K562 (cell line): ENCODE measurements at regions not wholly inside any gene's neighbourhood (a gene's known extent, or its start where the extent isn't known, plus 50 kb on each side); places are given as distances from the start of the nearest gene placed in this dataset.

Source experiments
- ATAC-seq: fragments of 200-7000 bp; cut with Tn5 transposase; 3 replicates; pipeline ENCODE4 v1.9.1; 2020; ENCODE audit warnings: moderate library complexity
- BruUV-seq: library from RNA; stranded (reverse); fragments of 400-500 nt; replicated peaks from 2 replicates; lab custom pipeline; 2021; lab: Mats Ljungman, UMichigan
- CTCF ChIA-PET: fragments of 300-600 bp; formaldehyde crosslinking; extraction: SDS; loops from one replicate; lab custom pipeline; 2021; ENCODE audit warnings: low intra/inter-chr PET ratio; lab: Yijun Ruan, JAX
- POLR2A ChIA-PET: fragments of 300-600, 350-650 bp; sonication (Branson Sonifier 250); formaldehyde crosslinking; extraction: SDS; loops from one replicate; lab custom pipeline; 2021; ENCODE audit warnings: antibody characterized with exemption, inconsistent platforms; lab: Yijun Ruan, JAX
- DNase-seq, 4 experiments: peaks; one replicate each; pipeline versions ENCODE4 v3.0.0 to v3.0.0-alpha.2; 2011 to 2018; ENCODE audit warnings: low spot score in 3 of 4, mixed read lengths in 3 of 4; ENCODE audit errors: extremely low read depth in 1 of 4
- FAIRE-seq: peaks from 2 replicates; lab custom pipeline; 2011; peaks lifted over from hg19 to GRCh38; lab: Jason Lieb, UNC
- H2AFZ ChIP-seq: 2 replicates; pipeline ENCODE4 v1.6.0; 2011; ENCODE audit warnings: low read depth, low read length, control low read depth, inconsistent platforms
- H3K27ac ChIP-seq: fragments of 200-600 bp; 3 replicates; pipeline ENCODE4 v1.8.0; 2011; ENCODE audit warnings: low read depth, mild to moderate bottlenecking, control low read depth, inconsistent platforms, low read length, moderate library complexity, mixed read lengths; ENCODE audit errors: extremely low read depth
- H3K27me3 ChIP-seq, 2 experiments: fragments of 300-600 bp in 1 of 2; 2 replicates in 1 of 2; 3 replicates in 1 of 2; pipeline versions ENCODE4 v1.6.0 to v1.8.0; 2011; ENCODE audit warnings: inconsistent platforms in 2 of 2, low read length in 2 of 2, mild to moderate bottlenecking in 1 of 2, mixed read lengths in 1 of 2, moderate library complexity in 1 of 2; ENCODE audit not compliant: control insufficient read depth in 2 of 2, insufficient read depth in 2 of 2
- H3K36me3 ChIP-seq: fragments of 300-600 bp; 3 replicates; pipeline ENCODE4 v1.8.0; 2011; ENCODE audit warnings: mild to moderate bottlenecking, low read length, inconsistent platforms; ENCODE audit not compliant: control insufficient read depth, insufficient read depth
- H3K4me1 ChIP-seq, 2 experiments: fragments of 200-600 bp in 1 of 2; replicated peaks in 1 of 2; 2 replicates in 1 of 2; 3 replicates in 1 of 2; pipeline versions ENCODE4 v1.5.1 to v1.8.0; 2011; ENCODE audit warnings: inconsistent platforms in 2 of 2, low read length in 2 of 2, mild to moderate bottlenecking in 1 of 2, mixed read lengths in 1 of 2, moderate library complexity in 1 of 2; ENCODE audit not compliant: control insufficient read depth in 2 of 2, insufficient read depth in 2 of 2
- H3K4me2 ChIP-seq: 2 replicates; pipeline ENCODE4 v1.6.1; 2011; ENCODE audit warnings: low read length, control low read depth, inconsistent platforms, mixed read lengths; ENCODE audit not compliant: insufficient read depth
- H3K4me3 ChIP-seq: fragments of 200-600 bp; sonication (generic), shearing (Covaris generic); 2 replicates; pipeline ENCODE4 v1.5.1; 2016; ENCODE audit warnings: control low read depth, inconsistent platforms
- H3K79me2 ChIP-seq: fragments of 200-600 bp; 3 replicates; pipeline ENCODE4 v1.8.0; 2011; ENCODE audit warnings: low read length, inconsistent platforms; ENCODE audit not compliant: control insufficient read depth, insufficient read depth
- H3K9ac ChIP-seq, 2 experiments: 2 replicates each; pipeline versions ENCODE4 v1.6.0 to v1.6.1; 2011; ENCODE audit warnings: low read depth in 2 of 2, low read length in 2 of 2, control low read depth in 1 of 2, inconsistent platforms in 1 of 2, mild to moderate bottlenecking in 1 of 2, mixed read lengths in 1 of 2; ENCODE audit not compliant: insufficient read depth in 1 of 2
- H3K9me1 ChIP-seq: one replicate; pipeline ENCODE4 v1.6.0; 2011; ENCODE audit warnings: inconsistent platforms, mild to moderate bottlenecking, low read length, moderate library complexity; ENCODE audit not compliant: control insufficient read depth, insufficient read depth
- H3K9me3 ChIP-seq: replicated peaks from 2 replicates; pipeline ENCODE4 v1.5.1; 2011; ENCODE audit warnings: low read depth, low read length, inconsistent platforms; ENCODE audit not compliant: control insufficient read depth, insufficient read depth
- H4K20me1 ChIP-seq: replicated peaks from 2 replicates; pipeline ENCODE4 v1.6.1; 2011; ENCODE audit warnings: low read length, inconsistent platforms, mixed read lengths; ENCODE audit not compliant: control insufficient read depth, insufficient read depth
- CBX2 ChIP-seq: fragments of 200-600 bp; sonication (generic); IDR thresholded peaks from one replicate; pipeline ENCODE4 v1.6.1; 2012; ENCODE audit warnings: mild to moderate bottlenecking, low read length, inconsistent platforms; ENCODE audit not compliant: insufficient read depth, poor library complexity, severe bottlenecking
- DIDO1 ChIP-seq: fragments of 450-650 bp; IDR thresholded peaks from 2 replicates; pipeline ENCODE4 v1.6.1; 2016; ENCODE audit warnings: low read depth, missing biosample characterization, missing genetic modification characterization
- ELF4 ChIP-seq: fragments of 450-650 bp; formaldehyde crosslinking; IDR thresholded peaks from 2 replicates; pipeline ENCODE4 v1.4.0; 2022; ENCODE audit warnings: missing genetic modification characterization
- GATAD2A ChIP-seq: fragments of 450-650 bp; IDR thresholded peaks from 2 replicates; pipeline ENCODE4 v1.6.1; 2017
- KAT7 ChIP-seq: sonication (generic); formaldehyde crosslinking; IDR thresholded peaks from 2 replicates; pipeline ENCODE4 v1.8.0; 2022; ENCODE audit warnings: missing genetic modification reagents, mild to moderate bottlenecking, borderline replicate concordance
- MTA3 ChIP-seq: fragments of 450-650 bp; formaldehyde crosslinking; IDR thresholded peaks from 2 replicates; pipeline ENCODE4 v1.6.1; 2017; ENCODE audit warnings: mild to moderate bottlenecking, borderline replicate concordance
- NR1H2 ChIP-seq: sonication (generic); formaldehyde crosslinking; IDR thresholded peaks from 2 replicates; pipeline ENCODE4 v1.4.0; 2020; ENCODE audit warnings: mild to moderate bottlenecking, missing genetic modification reagents
- NR2C1 ChIP-seq, 2 experiments: fragments of 450-650 bp; IDR thresholded peaks; 2 replicates each; pipeline ENCODE4 v1.6.1; 2017; ENCODE audit warnings: mild to moderate bottlenecking in 2 of 2, antibody characterized with exemption in 1 of 2, inconsistent platforms in 1 of 2, missing compliant biosample characterization in 1 of 2, missing genetic modification characterization in 1 of 2
- SAFB ChIP-seq: fragments of 200-400 bp; formaldehyde crosslinking; IDR thresholded peaks from 2 replicates; pipeline ENCODE4 v1.6.1; 2017; ENCODE audit warnings: low read depth, low read length, borderline replicate concordance
- SRSF3 ChIP-seq: fragments of 200-400 bp; formaldehyde crosslinking; IDR thresholded peaks from 2 replicates; pipeline ENCODE4 v1.6.1; 2016; ENCODE audit warnings: mild to moderate bottlenecking, low read length, moderate library complexity; ENCODE audit not compliant: insufficient read depth
- TRIM28 ChIP-seq: fragments of 450-650 bp; IDR thresholded peaks from 2 replicates; pipeline ENCODE4 v1.6.1; 2017
- ZNF134 ChIP-seq: fragments of 250-450 bp; sonication (Bioruptor Pico); conservative IDR thresholded peaks from 2 replicates; pipeline ENCODE4 v1.4.0; 2020
- ZNF24 ChIP-seq: fragments of 450-650 bp; IDR thresholded peaks from 2 replicates; pipeline ENCODE4 v1.6.1; 2016
- ZNF253 ChIP-seq: fragments of 250-450 bp; sonication (Bioruptor Pico); conservative IDR thresholded peaks from 2 replicates; pipeline ENCODE4 v1.6.1; 2021; ENCODE audit warnings: mild to moderate bottlenecking
- ZNF507 ChIP-seq: conservative IDR thresholded peaks from 2 replicates; pipeline ENCODE4 v1.6.1; 2017; ENCODE audit warnings: missing genetic modification characterization, missing compliant biosample characterization
- ZNF699 ChIP-seq: fragments of 250-450 bp; sonication (Bioruptor Pico); IDR thresholded peaks from 2 replicates; pipeline ENCODE4 v1.8.0; 2021; ENCODE audit warnings: mild to moderate bottlenecking, moderate library complexity; ENCODE audit not compliant: insufficient replicate concordance
- WGBS: fragments of 100-300 bp; shearing (Covaris generic); methylation state at CpG from one replicate; pipeline ENCODE4 v1.1.6; 2016; ENCODE audit warnings: low coverage, mixed read lengths; ENCODE audit not compliant: insufficient coverage; ENCODE audit errors: missing lambda C conversion rate; 5-methylcytosine and 5-hydroxymethylcytosine counted together
- in situ Hi-C: fragments of 300-500 bp; cut with MboI; formaldehyde crosslinking; loops from 4 replicates; pipeline ENCODE4 v1.15.0; 2018; ENCODE audit warnings: inconsistent platforms, mixed read lengths
- intact Hi-C: fragments of 100-400 bp; cut with micrococcal nuclease; formaldehyde crosslinking; loops from 2 replicates; pipeline ENCODE4 v1.14.2; 2022
- TF ChIP-seq, protein P1 (sequence below), 3 experiments: fragments of 200-800 bp in 1 of 3; sonication (Bioruptor generic) in 1 of 3; sonication (generic) in 1 of 3; formaldehyde crosslinking in 1 of 3; IDR thresholded peaks; 2 replicates each; pipeline versions ENCODE4 v1.6.1 to v1.8.0; 2016 to 2022; ENCODE audit warnings: mild to moderate bottlenecking in 2 of 3, missing compliant biosample characterization in 2 of 3, missing genetic modification characterization in 2 of 3, missing genetic modification reagents in 1 of 3

DNA sequence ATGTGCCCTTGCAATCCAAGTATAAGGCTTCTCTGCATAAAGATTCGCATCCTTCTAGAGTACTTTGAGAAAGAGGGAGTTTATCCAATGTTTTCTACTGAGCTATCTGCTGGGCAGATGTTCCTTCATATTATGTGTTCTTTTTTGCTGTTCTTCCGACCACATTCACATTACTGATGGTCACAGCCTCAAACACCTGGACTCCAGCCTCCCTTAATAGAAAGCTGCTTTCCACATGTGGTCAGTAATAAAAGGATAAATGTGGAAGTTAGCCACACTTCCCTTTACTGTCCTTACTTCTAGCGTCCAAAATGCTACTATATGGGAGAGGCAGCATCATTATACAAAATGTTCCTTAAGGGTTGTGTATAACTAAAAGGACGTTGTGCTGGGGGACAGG lies 116.9 kb downstream of the CD47 start:
- WGBS: 0% methylated on average over 4 of the region's 4 CpGs
- TF ChIP-seq NR2C1 (IDR thresholded peaks at IDR 0.05) (no peak), NR2C1 (tag; IDR thresholded peaks at IDR 0.05) (no peak), SRSF3 (no peak), ZNF507 (tag) (no peak)
- TF ChIP-seq, protein P1, sequence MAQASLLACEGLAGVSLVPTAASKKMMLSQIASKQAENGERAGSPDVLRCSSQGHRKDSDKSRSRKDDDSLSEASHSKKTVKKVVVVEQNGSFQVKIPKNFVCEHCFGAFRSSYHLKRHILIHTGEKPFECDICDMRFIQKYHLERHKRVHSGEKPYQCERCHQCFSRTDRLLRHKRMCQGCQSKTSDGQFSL (CRISPR knock-in tag; IDR thresholded peaks at IDR 0.05): no peak
- TF ChIP-seq, protein P1 (tag; IDR thresholded peaks at IDR 0.05): no peak
- intact Hi-C loops (no loop called here), in situ Hi-C loops (no loop called here)
- no peak overlapping the region for H3K4me3 ChIP-seq
- H3K36me3 ChIP-seq: no peaks in the 10 kb centered on the region
- no peaks in the 10 kb centered on the region for H3K9me3 ChIP-seq
- no peak overlapping the region for H3K4me2 ChIP-seq
- no TSS peak for BruUV-seq
- no peaks in the 10 kb centered on the region for H3K9me1 ChIP-seq
- no peak for ATAC-seq
- DNase-seq: no peak
- H3K79me2 ChIP-seq: no peaks in the 10 kb centered on the region
- no peak overlapping the region for H2AFZ ChIP-seq
- FAIRE-seq: no peak
- H3K27me3 ChIP-seq: no peaks in the 10 kb centered on the region
- ChIA-PET CTCF (no interaction called here), POLR2A (no interaction called here)
- H3K4me1 ChIP-seq: no peaks in the 10 kb centered on the region
- H3K9ac ChIP-seq: no peak overlapping the region
- no peak overlapping the region for H3K27ac ChIP-seq
- H4K20me1 ChIP-seq: no peaks in the 10 kb centered on the region

DNA sequence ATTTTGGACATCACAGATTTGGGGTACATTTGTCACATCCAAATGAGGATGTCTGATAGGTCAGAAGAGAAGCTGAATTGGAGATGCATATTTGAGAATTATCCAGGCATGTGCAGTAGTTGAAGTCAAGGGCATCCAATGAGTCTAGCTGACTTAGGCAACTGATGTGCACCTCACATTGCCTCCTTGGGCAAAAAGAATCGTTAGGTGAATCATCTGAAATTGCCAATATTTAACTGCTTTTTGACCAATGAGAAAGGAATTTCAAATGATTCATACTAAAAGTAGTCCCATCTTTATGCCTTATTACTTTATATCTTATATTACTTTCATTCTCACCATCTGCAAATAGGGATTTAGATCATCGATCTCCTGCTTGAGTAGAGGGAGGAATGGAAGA lies 117.7 kb downstream of the CD47 start:
- no peaks in the 10 kb centered on the region; a peak in 1 of 5 replicates for H3K27me3 ChIP-seq
- BruUV-seq: no TSS peak
- no peaks in the 10 kb centered on the region for H3K79me2 ChIP-seq
- in situ Hi-C loops: no loop called here
- H2AFZ ChIP-seq: no peak overlapping the region
- POLR2A ChIA-PET: no interaction called here
- 0% methylated on average over 2 of the region's 2 CpGs for WGBS
- no peaks in the 10 kb centered on the region for H3K9me1 ChIP-seq
- no peak overlapping the region for H3K4me2 ChIP-seq
- H3K27ac ChIP-seq: no peak overlapping the region
- ATAC-seq (no peak), DNase-seq (no peak), FAIRE-seq (no peak)
- no peak overlapping the region for H3K4me3 ChIP-seq
- intact Hi-C loops: no loop called here
- no peaks in the 10 kb centered on the region for H4K20me1 ChIP-seq
- no peaks in the 10 kb centered on the region for H3K36me3 ChIP-seq
- H3K9ac ChIP-seq: no peak overlapping the region
- H3K9me3 ChIP-seq: no peaks in the 10 kb centered on the region
- CTCF ChIA-PET: no interaction called here
- no peaks in the 10 kb centered on the region for H3K4me1 ChIP-seq
- TF ChIP-seq TRIM28: no peak
- TF ChIP-seq ZNF134 (CRISPR knock-in tag): no peak
- no peak for TF ChIP-seq CBX2
- no peak for TF ChIP-seq ZNF253
- TF ChIP-seq ELF4 (CRISPR knock-in tag): no peak
- no peak for TF ChIP-seq ZNF699 (CRISPR knock-in tag)
- TF ChIP-seq GATAD2A: no peak
- no peak for TF ChIP-seq DIDO1 (tag)
- TF ChIP-seq MTA3: no peak
- TF ChIP-seq KAT7 (CRISPR knock-in tag): no peak
- TF ChIP-seq NR1H2: no peak
- no peak for TF ChIP-seq SAFB
- TF ChIP-seq ZNF24: no peak
